ENCODE measurements at regions not wholly inside any gene's neighbourhood (a gene's known extent, or its start where the extent isn't known, plus 50 kb on each side); places are given as distances from the start of the nearest gene placed in this dataset.

DNA sequence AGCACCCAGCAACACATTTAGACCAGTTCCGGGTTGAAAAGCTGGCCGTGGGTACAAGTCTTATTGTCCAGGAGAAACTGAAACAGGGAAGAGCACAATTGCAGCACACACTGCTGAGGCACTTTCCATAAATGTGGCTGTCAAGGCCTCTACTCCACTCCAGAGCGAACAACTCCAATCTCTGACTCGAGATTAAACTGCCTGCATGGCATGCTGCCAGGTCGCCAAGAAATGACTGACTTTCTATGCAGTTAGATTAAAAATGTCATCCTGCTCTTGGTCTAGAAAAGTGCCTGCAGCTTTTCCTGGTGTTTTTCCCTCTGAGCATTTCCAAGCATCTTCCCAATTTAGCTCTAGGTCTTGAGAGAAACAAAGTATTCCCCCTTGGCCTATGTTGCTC lies 260.6 kb upstream of the EMCN start:
- Histone ChIP-seq H4K91ac (ENCODE audit: insufficient read length, low read depth, low read length) (no peak overlapping the region), H3K4ac (ENCODE audit: low read depth, low read length) (no peak overlapping the region), H3K79me2 (ENCODE audit: insufficient read depth, low read length) (no peaks in the 10 kb centered on the region), H2BK20ac (ENCODE audit: low read depth, low read length, poor library complexity, severe bottlenecking) (no peak overlapping the region), H3K9ac (ENCODE audit: extremely low read depth, insufficient read length, low read length) (no peak overlapping the region), H2AFZ (ENCODE audit: low read length) (no peak overlapping the region), H2BK120ac (ENCODE audit: low read depth, low read length, poor library complexity, severe bottlenecking) (no peak overlapping the region), H3K14ac (ENCODE audit: insufficient read depth, low read length) (no peak overlapping the region), H4K8ac (replicated peaks; ENCODE audit: insufficient read length, low read depth, low read length) (no peak overlapping the region), H2BK15ac (ENCODE audit: low read depth, low read length) (no peak overlapping the region), H3T11ph (ENCODE audit: low read length) (no peak overlapping the region), H3K23ac (ENCODE audit: insufficient read length, low read depth, low read length) (no peak overlapping the region), H3K9me3 (ENCODE audit: control insufficient read depth, low read depth, low read length) (no peaks in the 10 kb centered on the region), H3K79me1 (ENCODE audit: insufficient read depth, low read depth, low read length, poor library complexity, severe bottlenecking) (no peaks in the 10 kb centered on the region), H3K27me3 (ENCODE audit: insufficient read depth, low read length) (no peaks in the 10 kb centered on the region), H3K4me2 (ENCODE audit: insufficient read depth, insufficient read length, low read length) (no peak overlapping the region), H3K4me1 (ENCODE audit: insufficient read depth, low read length) (no peaks in the 10 kb centered on the region), H3K56ac (ENCODE audit: insufficient read length, low read depth, low read length) (no peak overlapping the region), H4K5ac (ENCODE audit: insufficient read length, low read depth, low read length) (no peak overlapping the region), H3K23me2 (ENCODE audit: insufficient read length, low read depth, low read length, poor library complexity, severe bottlenecking) (no peaks in the 10 kb centered on the region), H2AK5ac (ENCODE audit: insufficient read length, low read length) (no peak overlapping the region), H2BK12ac (ENCODE audit: insufficient read length, low read depth, low read length) (no peak overlapping the region), H3K18ac (ENCODE audit: insufficient read length, low read depth, low read length) (no peak overlapping the region), H2BK5ac (ENCODE audit: insufficient read length, low read length) (no peak overlapping the region), H4K20me1 (ENCODE audit: control insufficient read depth, insufficient read depth, insufficient read length) (no peaks in the 10 kb centered on the region), H3K27ac (ENCODE audit: insufficient read length, low read depth, low read length) (no peak overlapping the region)
- Mint-ChIP-seq H3K36me3 (ENCODE audit: insufficient read depth in 1 of 3, low read depth in 3 of 3) (peaks cover 0 to 4% (median 3%) of the 10 kb centered on the region in 3 experiments; a peak in 4 of 7 replicates), H3K27me3 (ENCODE audit: low read depth) (no peaks in the 10 kb centered on the region; the same call in 1 of the 2 replicates), H3K27ac (no peak overlapping the region; a peak in 1 of 7 replicates), H3K4me3 (no peak overlapping the region), H3K9me3 (peaks cover 7 to 8% of the 10 kb centered on the region in 2 experiments), H3K4me1 (peaks cover 0 to 2% of the 10 kb centered on the region in 2 experiments; a peak in 1 of 4 replicates)
- TF ChIP-seq, protein P1, sequence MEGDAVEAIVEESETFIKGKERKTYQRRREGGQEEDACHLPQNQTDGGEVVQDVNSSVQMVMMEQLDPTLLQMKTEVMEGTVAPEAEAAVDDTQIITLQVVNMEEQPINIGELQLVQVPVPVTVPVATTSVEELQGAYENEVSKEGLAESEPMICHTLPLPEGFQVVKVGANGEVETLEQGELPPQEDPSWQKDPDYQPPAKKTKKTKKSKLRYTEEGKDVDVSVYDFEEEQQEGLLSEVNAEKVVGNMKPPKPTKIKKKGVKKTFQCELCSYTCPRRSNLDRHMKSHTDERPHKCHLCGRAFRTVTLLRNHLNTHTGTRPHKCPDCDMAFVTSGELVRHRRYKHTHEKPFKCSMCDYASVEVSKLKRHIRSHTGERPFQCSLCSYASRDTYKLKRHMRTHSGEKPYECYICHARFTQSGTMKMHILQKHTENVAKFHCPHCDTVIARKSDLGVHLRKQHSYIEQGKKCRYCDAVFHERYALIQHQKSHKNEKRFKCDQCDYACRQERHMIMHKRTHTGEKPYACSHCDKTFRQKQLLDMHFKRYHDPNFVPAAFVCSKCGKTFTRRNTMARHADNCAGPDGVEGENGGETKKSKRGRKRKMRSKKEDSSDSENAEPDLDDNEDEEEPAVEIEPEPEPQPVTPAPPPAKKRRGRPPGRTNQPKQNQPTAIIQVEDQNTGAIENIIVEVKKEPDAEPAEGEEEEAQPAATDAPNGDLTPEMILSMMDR (conservative IDR thresholded peaks at IDR 0.05): no peak
- no CpG with 5 or more reads among the region's 5 CpGs for WGBS (ENCODE audit: extremely low coverage, insufficient read length, low lambda C conversion rate)
- no peak for DNase-seq

All from H9 (cell line).